Sciatic nerve (tissue), 2 donors: ENCODE measurements at regions not wholly inside any gene's neighbourhood (a gene's known extent, or its start where the extent isn't known, plus 50 kb on each side); places are given as distances from the start of the nearest gene placed in this dataset.

Experiments
- ATAC-seq: fragments of 200-7000 bp; cut with Tn5 transposase; one replicate; pipeline ENCODE4 v1.9.1; 2020; ENCODE audit warnings: mild to moderate bottlenecking, moderate library complexity
- DNase-seq: peaks from one replicate; pipeline ENCODE4 v3.0.0-alpha.2; 2020; ENCODE audit warnings: low spot score
- intact Hi-C: fragments of 100-400 bp; cut with DNase I; formaldehyde crosslinking; loops from one replicate; pipeline ENCODE4 v1.14.2; 2022
- donor health status: DM: no; HTN: no; CAD: no.
- donor health status: DM: no; HTN: no; CAD: no.

DNA sequence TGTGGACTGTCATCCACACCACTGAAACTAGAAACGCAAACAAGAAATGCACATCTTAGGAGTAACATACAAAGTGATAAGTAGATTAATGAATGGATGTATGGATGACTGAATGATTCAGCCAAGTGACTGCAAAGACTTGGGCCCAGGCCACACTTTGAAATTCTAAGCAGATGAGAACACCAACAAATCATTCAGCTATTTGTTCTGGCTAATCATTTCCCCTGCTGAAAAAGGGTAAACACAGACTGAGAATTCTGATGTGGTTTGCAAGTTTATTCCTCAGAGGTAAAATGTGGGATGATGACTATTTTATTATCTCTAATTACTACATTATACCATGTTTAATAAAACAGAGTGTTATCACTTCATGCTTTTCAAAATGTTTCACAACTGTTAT, 163.2 kb upstream of the ADAMTS16 start:
- DNase-seq: no peak
- no peak for ATAC-seq
- intact Hi-C loops: no loop called here

DNA sequence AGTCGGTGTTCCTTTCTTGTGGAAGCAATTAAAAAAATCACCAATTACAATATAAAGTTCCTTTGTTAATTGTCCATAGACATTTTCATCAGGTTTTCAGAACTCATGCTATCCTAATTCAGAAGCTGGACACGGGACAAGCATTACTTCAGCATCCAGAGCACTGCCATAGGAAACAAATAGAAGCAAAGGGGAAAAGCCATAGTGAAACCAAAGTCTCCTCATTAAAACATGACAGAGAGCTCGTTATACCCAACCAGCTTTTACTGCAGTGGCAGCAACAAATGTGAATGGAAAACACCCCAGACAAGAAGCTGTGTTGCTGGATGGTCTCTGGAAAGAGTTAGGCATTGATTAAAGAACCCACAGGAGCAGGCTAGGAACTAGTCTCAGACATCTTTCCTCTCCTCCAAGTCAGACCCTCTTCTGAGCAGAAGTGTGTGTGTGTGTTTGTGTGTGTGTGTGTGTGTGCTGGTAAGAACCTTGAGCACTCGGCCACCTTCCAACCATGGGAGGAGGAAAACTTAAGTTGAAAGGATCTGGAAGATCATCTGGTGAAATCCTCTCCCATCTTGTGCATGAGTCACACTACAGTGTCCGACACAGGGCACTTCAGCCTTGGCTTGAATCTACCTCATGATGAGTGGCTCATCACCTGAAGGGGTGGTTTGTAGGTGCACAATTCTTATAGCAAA, 162.6 kb upstream of the ADAMTS16 start:
- peak; percentile 50 for ATAC-seq
- no peak for DNase-seq
- intact Hi-C loops: no loop called here

DNA sequence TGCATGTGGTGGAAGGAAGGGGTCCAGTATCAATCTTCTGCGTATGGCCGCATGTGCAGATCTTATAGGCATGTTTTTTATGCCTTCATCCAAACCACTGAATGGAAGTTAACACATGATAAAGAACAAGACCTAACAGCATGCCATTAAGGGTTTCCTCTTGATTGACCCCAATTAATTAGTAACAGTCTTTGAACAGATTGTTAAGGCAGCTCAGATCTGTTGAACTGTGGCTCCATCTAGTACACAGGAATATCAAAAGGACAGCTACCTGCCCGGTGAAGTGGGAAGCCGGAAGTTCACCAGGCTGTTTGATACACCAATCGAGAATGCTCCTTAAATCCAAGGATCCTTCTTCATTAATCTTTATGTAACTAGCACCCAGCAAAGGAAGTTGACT, 159.9 kb upstream of the ADAMTS16 start:
- DNase-seq (no peak), ATAC-seq (no peak)
- intact Hi-C loops: no loop called here

DNA sequence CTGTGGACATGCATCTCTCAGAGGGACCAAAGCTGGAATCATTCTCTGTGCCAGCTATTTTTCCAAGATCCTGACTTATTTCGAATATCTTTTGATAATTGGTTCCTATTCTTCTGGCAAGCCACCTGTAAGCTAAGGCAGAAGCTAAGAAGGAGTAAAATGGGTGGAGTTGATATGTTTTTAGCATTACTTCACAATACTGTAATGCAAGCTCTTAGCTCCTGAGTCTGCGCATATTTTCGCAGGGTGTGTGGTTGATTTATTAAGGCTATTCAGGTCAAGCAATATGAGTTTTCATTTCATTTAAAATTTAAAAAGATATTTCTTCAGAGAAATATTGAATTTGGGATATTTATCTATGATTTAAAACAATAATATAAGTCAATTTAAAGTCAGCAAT, 158.5 kb upstream of the ADAMTS16 start:
- ATAC-seq (no peak), DNase-seq (no peak)
- intact Hi-C loops: no loop called here

DNA sequence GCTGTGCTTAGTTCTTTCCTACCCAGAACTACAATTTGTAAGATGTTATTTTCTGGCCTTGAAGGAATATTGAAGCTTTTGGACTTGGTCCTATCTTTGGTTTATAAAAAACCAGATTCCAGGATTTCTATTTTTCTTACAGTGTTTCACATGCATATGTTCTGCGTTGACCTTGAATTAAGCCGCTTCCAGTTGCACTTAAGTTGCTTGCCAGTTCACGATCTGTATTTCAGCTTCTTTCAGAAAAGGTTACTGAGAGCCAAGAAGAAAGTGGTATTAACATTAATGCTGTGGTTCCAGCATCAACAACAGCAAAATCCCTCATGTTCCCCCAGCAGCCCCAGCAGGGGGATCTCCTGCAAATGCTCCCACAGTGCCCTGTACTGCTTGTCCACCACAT, 156.4 kb upstream of the ADAMTS16 start:
- ATAC-seq (no peak), DNase-seq (no peak)
- intact Hi-C loops: no loop called here

DNA sequence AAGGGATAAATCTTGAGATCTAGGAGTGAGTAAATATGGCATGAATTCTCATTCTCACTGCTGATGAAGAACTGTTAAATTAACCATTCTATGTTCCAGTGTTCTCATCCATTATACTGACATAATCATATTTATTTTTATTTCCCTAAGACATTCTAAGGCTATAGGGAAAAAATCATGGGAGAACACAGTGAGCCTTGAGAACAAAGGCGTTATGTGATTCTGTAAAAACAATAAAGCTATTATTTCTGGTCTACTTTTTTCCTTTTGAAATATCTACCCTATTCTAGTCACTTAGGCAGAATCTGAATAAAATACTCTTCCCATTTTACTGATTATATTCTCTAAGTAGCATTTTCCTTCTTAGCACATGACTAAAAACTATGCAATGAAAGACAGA, 155.7 kb upstream of the ADAMTS16 start:
- intact Hi-C loops: no loop called here
- ATAC-seq: no peak
- DNase-seq: no peak

DNA sequence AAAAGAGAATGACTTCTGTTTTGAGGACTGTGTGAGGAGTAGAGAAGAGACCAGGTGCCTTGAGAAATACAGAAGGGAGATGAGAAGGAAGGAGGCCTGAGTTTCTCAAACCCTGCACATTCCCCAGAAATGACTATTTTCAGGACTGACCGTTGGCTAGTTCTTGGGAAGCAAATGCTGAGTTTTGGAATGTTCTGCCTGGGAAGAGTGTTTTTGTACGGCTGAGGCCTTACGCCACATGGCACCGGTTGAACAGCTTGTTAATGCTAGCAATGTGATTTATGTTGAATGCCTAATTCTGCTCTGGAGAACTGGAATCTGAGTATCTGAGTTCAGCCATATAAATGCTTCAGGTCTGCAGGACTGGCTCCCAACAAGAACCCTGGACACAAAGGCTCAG, 152.7 kb upstream of the ADAMTS16 start:
- intact Hi-C loops: no loop called here
- no peak for DNase-seq
- no peak for ATAC-seq

DNA sequence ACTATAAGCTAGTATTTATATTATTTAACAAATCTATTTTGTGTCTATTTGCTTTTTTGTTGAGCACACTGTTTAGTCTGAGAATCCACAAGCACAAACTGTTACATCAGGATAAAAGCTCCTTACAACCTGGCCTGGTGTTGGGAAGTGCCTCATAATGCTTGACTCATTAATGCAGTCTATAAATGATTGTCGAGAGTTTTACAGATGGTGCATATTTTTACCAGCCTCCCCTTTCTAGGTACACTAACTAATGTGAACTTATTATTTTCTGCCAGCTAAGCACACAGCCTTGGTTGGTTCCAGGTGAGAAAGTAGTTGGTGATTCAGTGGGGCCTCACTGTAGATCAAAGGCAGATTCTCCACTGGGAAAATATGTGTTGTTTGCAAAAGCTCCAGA, 151.0 kb upstream of the ADAMTS16 start:
- ATAC-seq (no peak), DNase-seq (no peak)
- intact Hi-C loops: no loop called here

DNA sequence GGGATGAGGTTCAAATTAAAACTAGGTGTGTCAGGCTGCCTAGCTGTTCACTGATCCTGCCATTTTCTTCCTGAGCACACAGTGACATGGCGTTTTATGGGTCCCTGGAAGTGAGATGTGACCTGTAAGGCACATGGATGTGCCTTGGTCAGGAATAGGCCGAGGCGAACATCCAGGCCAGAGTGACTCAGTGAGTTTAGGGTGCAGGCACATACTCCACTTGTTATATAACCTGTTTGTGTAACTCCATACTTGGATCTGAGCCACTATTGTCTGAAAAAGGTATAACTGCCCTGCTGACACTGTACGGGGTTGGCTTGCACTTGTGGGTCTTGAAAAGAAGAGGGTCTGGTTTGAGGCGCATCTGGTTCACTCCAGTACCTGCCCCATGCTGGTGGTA, 150.1 kb upstream of the ADAMTS16 start:
- ATAC-seq: no peak
- intact Hi-C loops: no loop called here
- DNase-seq: no peak

DNA sequence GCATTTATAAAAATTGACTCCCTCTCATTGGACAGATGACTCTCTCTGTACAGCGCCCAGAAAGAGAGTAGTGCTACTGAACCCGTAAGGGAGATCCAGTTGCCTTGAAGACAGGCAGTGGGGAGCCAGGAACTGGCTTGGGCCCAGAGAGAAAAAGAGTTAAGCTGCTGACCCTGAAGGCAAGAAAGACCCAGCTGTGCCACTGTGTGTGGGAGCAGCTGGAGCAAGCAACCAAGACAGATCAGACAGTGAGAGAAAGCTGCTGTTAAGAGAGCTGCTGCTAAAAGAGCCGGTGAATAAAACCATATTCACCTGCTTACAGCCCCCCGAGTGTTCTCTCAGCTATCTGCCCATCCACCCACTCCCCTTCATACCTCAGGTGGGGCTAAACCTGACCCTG, 149.7 kb upstream of the ADAMTS16 start:
- DNase-seq: no peak
- intact Hi-C loops: no loop called here
- no peak for ATAC-seq

DNA sequence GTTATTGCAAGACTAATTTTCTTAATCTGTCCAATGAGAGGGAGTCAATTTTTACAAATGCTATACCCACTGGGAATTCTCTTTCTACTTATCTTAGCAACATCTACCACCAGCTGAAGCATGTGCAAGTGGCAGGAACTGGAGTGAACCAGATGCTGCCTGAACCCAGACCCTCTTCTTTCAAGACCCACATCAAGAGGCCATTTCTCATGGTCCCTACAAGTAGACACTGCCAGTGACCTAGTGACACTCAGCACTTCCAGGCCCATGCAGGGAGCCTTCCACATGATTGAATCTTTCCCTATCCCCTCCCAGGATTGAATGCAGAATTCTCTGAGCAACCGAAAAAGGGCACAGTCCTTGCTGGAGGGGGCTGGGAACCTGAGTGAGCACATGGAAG, 148.2 kb upstream of the ADAMTS16 start:
- intact Hi-C loops: no loop called here
- no peak for DNase-seq
- ATAC-seq: no peak

DNA sequence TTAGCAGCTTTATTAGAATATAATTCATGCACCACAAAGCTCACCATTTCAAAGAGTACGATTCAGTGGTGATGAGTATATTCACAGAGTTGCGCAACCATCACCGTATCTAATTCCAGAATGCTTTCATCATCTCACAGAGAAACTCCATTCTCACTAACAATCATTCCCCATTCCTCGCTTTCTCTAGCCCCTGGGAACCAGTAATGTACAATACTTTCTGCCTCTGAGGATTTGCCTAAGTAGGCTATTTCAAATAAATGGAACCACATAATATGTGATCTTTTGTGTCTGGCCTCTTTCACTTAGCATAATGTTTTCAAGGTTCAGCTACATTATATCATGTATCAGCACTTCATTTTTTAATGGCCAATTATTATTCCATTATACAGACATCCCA, 145.1 kb upstream of the ADAMTS16 start:
- no peak for ATAC-seq
- intact Hi-C loops: no loop called here
- DNase-seq: no peak

DNA sequence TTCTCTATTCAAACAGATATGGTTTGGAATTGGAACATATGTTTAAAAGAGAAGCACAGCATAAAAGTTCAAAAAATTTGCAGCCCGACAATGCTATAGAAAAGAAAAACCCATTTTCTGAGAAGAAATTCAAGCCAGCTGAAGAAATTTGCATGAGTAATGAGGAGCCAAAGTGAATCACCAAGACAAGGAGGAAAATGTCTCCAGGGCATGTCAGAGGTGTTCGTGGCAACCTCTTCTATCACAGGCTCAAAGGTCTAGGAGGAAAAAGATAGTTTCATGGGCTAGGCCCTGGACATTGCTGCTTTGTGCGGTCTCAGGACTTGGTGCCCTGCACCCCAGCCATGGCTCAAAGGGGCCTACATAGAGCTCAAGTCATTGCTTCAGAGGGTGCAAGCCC, 134.8 kb upstream of the ADAMTS16 start:
- intact Hi-C loops: no loop called here
- no peak for DNase-seq
- no peak for ATAC-seq

DNA sequence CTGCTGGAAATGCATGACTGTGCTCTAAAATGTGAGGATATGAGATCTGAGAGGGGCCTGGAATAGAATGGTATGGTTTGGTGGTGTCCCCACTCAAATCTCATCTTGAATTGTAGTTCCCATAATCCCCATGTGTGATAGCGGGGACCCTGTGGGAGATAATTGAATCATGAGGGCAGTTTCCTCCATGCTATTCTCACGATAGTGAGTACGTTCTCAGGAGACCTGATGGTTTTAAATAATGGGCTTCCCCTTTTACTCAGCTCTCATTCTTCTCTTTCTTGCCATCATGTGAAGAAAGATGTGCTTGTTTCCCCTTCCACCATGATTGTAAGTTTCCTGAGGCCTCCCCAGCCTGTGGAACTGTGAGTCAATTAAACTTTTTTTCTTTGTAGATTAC, 133.6 kb upstream of the ADAMTS16 start:
- no peak for DNase-seq
- intact Hi-C loops: no loop called here
- ATAC-seq: no peak

DNA sequence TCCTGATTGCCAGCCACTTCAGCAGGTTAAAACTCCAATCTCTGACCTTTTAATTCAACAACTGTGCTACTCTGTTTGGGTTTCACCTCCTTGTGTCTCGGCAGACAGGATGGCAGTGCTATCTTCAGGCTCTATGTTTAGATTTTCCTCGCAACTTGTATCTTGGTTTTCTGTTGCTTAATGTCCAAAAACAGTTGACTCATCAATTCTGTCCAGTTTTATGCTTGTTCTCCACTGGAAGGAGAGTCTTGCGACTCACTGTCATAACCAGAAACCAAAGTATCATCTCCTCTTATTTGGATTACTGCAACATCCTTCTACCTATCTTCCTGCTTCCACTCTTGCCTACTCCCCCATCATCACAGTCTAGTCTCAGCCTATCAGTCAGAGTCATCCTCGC, 130.9 kb upstream of the ADAMTS16 start:
- no peak for DNase-seq
- intact Hi-C loops: no loop called here
- no peak for ATAC-seq

DNA sequence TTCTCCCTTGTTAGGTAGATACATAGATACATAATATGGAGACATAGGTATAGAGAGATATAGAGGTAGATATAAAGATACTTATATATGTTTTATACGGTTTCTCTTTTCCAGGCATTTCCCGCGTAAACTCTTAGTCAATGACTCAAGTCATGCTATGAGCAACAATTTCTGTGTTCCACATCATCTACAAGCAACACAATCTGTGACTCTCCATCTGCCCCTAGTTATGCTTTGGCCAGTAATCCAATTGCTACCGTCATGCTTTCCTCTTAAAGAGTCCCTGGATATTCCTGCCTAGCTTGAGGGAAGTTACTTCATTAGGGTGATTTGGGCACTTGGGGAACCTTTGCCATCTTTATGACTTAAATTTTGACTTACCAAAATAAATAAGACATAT, 129.0 kb upstream of the ADAMTS16 start:
- DNase-seq (no peak), ATAC-seq (no peak)
- intact Hi-C loops: no loop called here

DNA sequence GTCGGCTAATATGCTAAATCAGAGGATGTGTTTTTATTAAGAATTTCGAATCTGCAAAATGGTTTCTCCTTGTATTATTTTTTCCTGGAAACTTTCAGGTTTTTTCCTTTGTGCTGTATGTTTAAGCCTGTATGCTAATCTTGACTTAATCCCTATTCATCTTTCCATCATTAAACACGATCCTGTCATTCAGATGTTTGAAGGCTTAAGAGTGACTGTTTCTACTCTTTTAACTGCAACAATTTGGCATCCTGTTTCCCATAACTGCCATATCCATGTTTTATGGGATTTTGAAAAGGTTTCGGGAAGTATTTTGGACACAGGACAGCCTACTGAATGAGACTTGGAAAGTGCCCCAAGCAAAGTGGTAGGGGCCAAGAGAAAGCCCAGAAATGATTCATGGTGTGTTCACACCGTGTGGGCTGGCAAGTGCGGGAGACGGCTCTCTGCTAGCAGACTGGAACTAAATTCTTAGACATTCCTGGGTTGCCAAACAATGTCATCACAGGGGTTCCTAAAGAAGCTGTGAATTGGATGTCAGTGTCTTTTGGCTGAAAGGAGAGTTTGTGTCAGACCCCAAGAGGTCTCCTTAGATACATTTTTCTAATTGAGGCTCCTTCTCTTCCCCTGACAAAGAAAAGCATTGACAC, 125.4 kb upstream of the ADAMTS16 start:
- ATAC-seq: no peak
- intact Hi-C loops: no loop called here
- no peak for DNase-seq

DNA sequence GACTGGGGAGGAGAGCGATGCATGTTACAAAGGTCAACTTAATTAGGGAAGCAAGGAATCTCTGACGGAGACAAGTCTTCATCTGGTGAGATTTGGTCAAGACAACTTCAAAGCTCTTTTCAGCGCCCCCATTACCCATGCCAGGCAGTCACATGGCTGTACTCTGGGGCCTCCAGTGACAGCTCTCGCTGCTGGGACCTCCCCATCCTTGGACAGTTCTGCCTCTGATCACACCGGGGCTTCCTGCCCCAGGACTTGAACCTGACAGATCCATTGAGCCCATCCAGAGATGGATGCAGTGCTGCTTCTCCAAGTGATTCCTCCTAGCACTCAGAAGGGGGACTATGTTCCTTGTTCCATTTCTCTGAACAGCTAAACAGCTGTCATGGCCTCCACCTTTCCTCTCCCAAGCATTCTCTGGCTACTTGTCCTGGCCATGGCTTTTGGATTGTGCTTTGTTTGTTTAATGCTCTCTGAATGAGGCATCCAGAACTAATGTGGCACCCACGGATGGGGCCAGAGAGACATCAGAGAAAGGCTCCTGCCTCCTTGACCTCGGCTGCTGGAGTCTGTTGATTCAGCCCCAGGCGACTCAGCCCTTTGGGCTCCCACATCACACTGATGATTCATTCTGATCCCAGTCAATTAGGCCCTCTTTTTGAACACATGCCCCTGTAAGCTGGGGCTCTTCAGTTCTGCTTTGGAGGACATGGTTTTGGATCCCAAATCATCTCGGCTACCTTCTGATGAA, 122.1 kb upstream of the ADAMTS16 start:
- DNase-seq (no peak), ATAC-seq (no peak)
- intact Hi-C loops: no loop called here

DNA sequence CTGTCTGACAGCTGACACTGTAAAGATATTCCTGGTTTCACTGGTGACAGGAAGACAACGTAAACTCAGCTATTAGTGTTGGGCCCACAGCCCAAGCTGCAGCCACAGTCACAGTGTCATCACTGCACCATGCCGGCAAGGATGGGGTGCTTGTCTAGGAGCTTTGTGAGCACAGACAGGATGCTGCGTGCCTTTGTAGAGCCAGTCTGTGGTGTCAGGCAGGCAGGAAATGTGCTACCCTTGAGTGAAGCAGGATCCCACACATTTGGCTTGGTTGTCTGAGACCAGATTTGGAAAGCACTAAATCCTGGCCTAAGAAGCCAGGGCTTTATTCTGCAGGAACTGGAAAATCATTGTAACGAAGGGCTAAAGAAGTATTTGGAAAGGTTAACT, 121.6 kb upstream of the ADAMTS16 start:
- intact Hi-C loops: no loop called here
- ATAC-seq (no peak), DNase-seq (no peak)

DNA sequence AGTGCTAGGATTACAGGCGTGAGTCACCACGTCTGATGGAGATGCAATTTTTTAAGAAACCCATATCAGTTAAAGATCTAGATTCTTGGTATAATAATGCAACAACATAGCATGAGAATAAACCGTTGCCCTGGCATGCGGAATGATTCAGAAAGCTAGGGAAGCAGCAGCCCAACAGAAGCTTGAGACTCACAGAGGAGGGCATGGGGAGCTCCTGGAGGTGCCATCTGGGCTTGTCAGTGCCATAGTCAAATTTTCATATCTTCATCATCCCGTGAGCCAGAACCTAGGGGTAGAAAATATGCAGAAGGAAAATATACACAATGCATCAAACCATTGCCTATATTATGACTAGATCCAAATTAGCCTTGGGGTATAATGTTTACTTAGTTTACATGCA, 118.7 kb upstream of the ADAMTS16 start:
- DNase-seq (no peak), ATAC-seq (no peak)
- intact Hi-C loops: no loop called here
